IPS-15b (cell line): ENCODE measurements at regions not wholly inside any gene's neighbourhood (a gene's known extent, or its start where the extent isn't known, plus 50 kb on each side); places are given as distances from the start of the nearest gene placed in this dataset.

Source experiments
- H3K27me3 ChIP-seq: one replicate; pipeline ENCODE4 v1.6.1; 2013; ENCODE audit warnings: low read length; ENCODE audit not compliant: control insufficient read depth, insufficient read depth
- H3K36me3 ChIP-seq: one replicate; pipeline ENCODE4 v1.6.1; 2013; ENCODE audit warnings: low read length; ENCODE audit not compliant: control insufficient read depth, insufficient read depth
- H3K4me1 ChIP-seq: one replicate; pipeline ENCODE4 v1.6.1; 2013; ENCODE audit warnings: mild to moderate bottlenecking, low read length; ENCODE audit not compliant: control insufficient read depth, insufficient read depth
- H3K4me3 ChIP-seq: one replicate; pipeline ENCODE4 v1.5.1; 2013; ENCODE audit warnings: low read depth, low read length
- H3K9ac ChIP-seq: one replicate; pipeline ENCODE4 v1.6.1; 2013; ENCODE audit warnings: low read depth, mild to moderate bottlenecking, low read length
- H3K9me3 ChIP-seq: one replicate; pipeline ENCODE4 v1.6.1; 2013; ENCODE audit warnings: mild to moderate bottlenecking, low read length; ENCODE audit not compliant: control insufficient read depth, insufficient read depth

DNA sequence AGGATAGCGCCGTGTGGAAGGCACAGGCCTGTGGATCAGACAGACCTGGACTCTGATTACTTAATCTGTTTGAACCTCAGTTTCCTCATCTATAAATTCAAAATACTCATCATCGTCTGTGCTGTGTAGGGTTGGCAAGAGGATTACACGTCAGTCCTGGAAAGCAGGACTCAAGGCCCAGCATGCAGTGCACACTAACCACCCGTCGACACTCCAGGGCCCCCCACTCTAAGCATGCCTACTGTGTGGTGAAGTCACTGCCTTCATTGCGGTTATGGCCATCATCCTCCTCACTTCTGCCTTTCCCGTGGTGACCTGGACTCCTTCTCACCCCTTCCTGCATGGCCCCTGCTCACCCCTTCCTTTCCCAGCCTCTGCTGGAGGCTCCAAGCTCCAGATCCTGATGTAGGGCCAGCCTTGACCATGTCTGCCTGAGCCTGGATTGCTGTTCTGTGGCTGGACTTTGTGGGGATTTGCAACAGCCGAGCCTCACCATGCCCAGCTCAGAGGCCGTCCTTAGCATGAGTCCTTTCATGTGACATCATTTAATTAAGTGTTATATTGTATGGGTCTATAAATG lies 1158.0 kb downstream of the TBC1D22A start:
- H3K4me3 ChIP-seq: no peak overlapping the region
- H3K9me3 ChIP-seq: peaks cover 10% of the 10 kb centered on the region
- no peaks in the 10 kb centered on the region for H3K4me1 ChIP-seq
- H3K36me3 ChIP-seq: no peaks in the 10 kb centered on the region
- H3K27me3 ChIP-seq: no peaks in the 10 kb centered on the region
- H3K9ac ChIP-seq: no peak overlapping the region

DNA sequence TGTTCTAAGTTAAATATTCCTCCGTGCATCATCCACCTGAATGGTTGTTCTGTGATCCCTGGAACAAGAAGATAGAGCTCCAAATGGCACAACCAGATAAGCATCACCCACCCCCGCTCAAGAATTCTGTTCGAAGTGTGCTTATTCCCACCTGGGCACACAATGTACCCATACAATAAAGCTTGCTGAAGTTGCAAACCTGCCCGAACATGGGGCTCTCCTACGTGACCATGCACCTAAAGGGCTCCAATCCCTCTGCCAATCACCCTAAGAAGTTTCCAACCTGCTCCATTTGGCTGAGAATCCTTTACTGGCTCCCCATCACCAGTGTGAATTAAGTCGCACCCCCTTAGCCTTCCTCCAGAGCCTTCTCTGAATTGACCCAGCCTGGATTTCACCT lies 1157.4 kb downstream of the TBC1D22A start:
- no peaks in the 10 kb centered on the region for H3K4me1 ChIP-seq
- no peak overlapping the region for H3K9ac ChIP-seq
- no peaks in the 10 kb centered on the region for H3K27me3 ChIP-seq
- no peak overlapping the region for H3K4me3 ChIP-seq
- H3K36me3 ChIP-seq: no peaks in the 10 kb centered on the region
- H3K9me3 ChIP-seq: peaks cover 10% of the 10 kb centered on the region

DNA sequence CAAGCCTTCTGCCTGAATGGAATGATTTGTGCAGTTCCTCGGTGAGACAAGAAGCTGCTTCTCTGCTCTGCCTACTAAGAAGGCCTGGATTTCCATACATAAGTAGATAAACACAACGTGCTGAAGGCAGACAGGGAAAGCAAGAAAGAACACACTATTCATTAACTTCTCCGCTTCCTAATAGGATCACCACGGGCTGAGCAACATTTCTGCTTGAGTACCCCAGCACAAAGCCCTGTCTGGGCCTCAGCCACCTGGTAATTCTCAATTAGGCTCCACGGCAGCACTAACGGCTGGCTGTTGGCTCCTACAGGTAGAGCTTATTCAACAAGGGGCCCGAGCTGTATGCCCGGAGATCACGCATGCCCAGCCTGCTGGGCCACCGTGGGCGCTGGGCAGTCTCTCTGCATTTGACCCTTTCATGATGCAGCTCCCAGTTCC lies 1156.6 kb downstream of the TBC1D22A start:
- Histone ChIP-seq H3K27me3 (no peaks in the 10 kb centered on the region), H3K9me3 (peaks cover 6% of the 10 kb centered on the region), H3K36me3 (no peaks in the 10 kb centered on the region), H3K4me3 (no peak overlapping the region), H3K9ac (no peak overlapping the region), H3K4me1 (no peaks in the 10 kb centered on the region)

DNA sequence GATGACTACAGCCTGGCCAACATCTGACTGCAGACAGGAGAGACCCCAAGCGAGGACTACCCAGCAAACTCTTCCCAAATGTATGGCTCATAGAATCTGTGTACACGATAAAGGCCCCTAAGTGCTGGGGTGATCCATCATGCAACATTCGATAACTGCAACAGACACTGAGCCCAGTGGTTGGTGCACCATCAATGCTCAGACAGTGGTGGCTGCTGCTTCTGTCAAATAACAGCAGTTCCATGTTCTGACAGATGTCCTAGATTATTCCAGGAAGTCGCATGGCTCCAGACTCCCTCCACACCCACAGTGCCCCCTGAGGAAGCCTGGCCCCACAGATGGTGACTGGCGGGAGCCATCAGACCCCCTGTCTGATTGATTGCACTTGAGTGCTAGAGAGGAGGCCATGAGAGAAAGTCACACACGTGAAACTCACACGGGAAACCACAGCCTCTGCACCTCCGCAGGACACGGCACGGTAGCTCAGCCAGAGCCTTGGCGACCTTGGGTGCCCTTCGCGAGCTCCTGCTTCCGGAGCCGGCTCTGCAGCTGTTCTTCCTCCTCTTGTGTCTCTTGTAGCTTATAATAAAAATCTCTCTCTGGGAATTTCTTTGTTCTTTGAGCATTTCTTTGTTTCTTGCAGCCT lies 1155.9 kb downstream of the TBC1D22A start:
- no peaks in the 10 kb centered on the region for H3K4me1 ChIP-seq
- H3K36me3 ChIP-seq: no peaks in the 10 kb centered on the region
- no peaks in the 10 kb centered on the region for H3K27me3 ChIP-seq
- H3K9ac ChIP-seq: no peak overlapping the region
- H3K4me3 ChIP-seq: no peak overlapping the region
- H3K9me3 ChIP-seq: peaks cover 5% of the 10 kb centered on the region

DNA sequence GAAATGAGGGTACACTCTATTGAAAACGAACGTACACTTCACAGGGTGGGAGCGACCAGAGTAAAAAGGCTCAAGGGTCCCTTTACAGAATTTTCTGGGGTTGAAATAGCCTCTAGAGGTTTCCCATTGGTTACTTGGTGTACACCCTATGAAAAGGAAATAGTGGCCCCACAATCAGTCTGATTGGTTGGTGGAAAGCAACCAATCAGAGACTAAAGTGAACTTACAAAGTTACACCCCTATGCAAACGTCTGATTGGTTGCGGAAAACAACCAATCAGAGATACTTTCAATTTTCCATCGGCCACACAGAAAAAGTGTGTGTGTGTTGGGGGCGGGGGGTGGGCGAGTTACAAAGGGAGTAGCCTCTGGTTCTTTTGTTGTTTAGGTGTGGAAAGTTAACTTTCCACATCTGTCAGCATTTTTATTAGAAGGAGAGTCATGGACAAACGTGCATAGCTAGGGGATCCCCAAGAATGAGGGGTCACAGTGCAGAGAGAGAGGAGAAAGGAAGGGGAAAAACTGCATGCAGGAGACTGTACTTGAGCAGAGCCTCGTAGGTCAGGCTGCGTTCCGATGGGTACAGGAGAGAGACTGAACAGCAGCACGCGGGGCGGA lies 1152.1 kb downstream of the TBC1D22A start:
- Histone ChIP-seq H3K27me3 (no peaks in the 10 kb centered on the region), H3K4me1 (no peaks in the 10 kb centered on the region), H3K9me3 (no peaks in the 10 kb centered on the region), H3K36me3 (no peaks in the 10 kb centered on the region), H3K4me3 (no peak overlapping the region), H3K9ac (no peak overlapping the region)

DNA sequence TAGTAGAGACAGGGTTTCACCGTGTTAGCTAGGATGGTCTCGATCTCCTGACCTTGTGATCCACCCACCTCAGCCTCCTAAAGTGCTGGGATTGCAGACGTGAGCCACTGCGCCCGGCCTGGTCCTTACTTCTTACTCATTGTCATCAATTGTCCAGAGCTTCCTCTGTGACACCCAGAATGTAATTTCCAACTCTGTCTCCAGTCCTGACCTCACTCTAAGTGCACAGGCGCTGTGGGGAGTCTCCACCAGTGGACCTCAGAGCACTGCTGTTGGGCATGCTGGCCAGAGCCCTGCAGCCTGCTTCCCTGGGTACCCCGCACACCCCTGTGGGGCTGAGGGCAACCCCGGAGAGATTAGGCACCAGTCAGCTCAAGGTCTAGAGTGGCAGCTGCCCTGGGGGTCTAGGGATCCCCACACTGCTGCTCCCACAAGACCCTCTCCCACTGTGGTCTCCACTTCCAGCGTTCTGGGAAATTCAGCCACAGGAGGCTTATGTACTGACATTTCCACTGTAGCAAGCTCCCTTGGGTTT lies 1140.3 kb downstream of the TBC1D22A start:
- Histone ChIP-seq H3K9ac (no peak overlapping the region), H3K4me3 (no peak overlapping the region), H3K36me3 (no peaks in the 10 kb centered on the region), H3K9me3 (peaks cover 2% of the 10 kb centered on the region), H3K27me3 (no peaks in the 10 kb centered on the region), H3K4me1 (no peaks in the 10 kb centered on the region)

DNA sequence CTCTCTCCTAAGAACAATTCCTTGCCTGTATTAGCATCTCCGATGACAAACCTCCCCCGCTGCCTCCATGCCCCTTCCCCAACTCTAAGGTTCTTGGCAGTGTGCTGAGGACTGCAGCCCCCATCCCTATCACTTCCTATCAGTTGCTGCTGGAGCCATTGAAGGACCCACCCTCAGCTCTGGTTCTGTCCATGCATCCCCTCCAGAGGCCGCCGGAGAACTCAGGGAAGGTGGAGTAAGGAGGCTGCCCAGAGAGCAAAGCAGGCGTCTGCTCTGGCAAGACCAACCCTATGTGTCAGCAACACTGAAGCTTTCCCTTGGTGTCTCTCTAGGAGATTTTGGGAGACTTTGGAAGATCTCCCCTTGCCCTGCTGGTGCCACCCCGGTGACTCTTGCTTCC lies 1139.5 kb downstream of the TBC1D22A start:
- H3K9me3 ChIP-seq: peaks cover 6% of the 10 kb centered on the region
- no peaks in the 10 kb centered on the region for H3K4me1 ChIP-seq
- H3K4me3 ChIP-seq: no peak overlapping the region
- H3K27me3 ChIP-seq: no peaks in the 10 kb centered on the region
- no peak overlapping the region for H3K9ac ChIP-seq
- H3K36me3 ChIP-seq: no peaks in the 10 kb centered on the region

DNA sequence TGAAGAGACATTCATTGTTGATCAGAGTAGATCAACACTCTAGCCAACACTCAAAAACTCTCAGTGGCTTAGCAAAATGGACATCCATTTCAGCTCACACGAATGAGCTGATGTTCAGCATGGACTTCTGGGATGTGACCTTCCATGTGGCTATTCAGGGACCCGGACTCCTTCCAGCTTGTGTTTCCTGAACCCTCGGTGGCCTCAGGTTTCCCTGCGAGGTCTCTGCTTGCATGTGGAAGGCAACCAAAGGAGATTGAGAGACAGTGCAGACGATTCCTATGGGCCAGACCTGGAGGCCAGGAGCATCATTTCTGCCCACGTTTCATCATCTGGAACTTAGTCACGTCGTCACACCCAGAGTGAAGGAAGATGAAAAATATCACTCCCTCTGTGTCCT lies 1137.4 kb downstream of the TBC1D22A start:
- Histone ChIP-seq H3K4me3 (no peak overlapping the region), H3K36me3 (no peaks in the 10 kb centered on the region), H3K27me3 (no peaks in the 10 kb centered on the region), H3K4me1 (no peaks in the 10 kb centered on the region), H3K9me3 (peaks cover 4% of the 10 kb centered on the region), H3K9ac (no peak overlapping the region)

DNA sequence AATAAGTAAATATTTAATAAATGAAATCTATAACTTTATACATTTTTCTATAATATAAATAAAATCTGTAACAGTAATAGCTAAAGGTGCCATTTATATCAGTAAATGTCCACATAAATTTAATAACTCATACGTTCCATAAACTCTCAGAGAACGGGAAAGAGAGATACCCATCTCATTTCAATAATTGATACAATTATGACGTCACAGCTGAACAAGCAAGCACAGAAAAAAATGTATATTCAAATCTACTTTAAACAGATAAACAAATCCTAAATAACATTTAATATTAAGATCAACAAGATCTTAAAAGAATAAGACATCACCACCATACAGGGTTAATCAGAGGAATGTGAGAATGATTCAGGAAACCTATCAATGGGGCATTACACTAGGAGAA lies 1136.5 kb downstream of the TBC1D22A start:
- H3K4me3 ChIP-seq: no peak overlapping the region
- peaks cover 4% of the 10 kb centered on the region for H3K9me3 ChIP-seq
- H3K36me3 ChIP-seq: no peaks in the 10 kb centered on the region
- no peaks in the 10 kb centered on the region for H3K4me1 ChIP-seq
- H3K27me3 ChIP-seq: no peaks in the 10 kb centered on the region
- H3K9ac ChIP-seq: no peak overlapping the region

DNA sequence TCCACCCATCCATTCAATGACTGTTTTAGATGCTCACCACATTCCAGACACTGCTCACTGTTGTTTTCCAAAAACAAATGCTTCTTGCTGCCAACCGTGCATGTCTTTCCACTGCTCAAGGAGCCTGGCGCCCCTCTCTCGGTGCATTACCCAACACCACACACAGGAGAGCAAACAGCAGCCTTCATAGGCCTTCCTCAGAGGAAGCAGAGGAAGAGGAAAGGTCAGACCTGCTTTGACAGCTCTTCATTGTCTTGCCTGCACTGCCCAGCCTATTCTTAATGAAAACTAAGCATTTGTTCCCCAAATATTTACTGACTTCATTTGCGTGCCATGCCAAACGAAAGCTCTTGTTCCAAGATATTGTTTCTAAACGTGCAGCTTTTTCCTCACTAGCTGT lies 1129.2 kb downstream of the TBC1D22A start:
- H3K9me3 ChIP-seq: no peaks in the 10 kb centered on the region
- H3K9ac ChIP-seq: no peak overlapping the region
- no peaks in the 10 kb centered on the region for H3K27me3 ChIP-seq
- no peaks in the 10 kb centered on the region for H3K4me1 ChIP-seq
- no peaks in the 10 kb centered on the region for H3K36me3 ChIP-seq
- no peak overlapping the region for H3K4me3 ChIP-seq

DNA sequence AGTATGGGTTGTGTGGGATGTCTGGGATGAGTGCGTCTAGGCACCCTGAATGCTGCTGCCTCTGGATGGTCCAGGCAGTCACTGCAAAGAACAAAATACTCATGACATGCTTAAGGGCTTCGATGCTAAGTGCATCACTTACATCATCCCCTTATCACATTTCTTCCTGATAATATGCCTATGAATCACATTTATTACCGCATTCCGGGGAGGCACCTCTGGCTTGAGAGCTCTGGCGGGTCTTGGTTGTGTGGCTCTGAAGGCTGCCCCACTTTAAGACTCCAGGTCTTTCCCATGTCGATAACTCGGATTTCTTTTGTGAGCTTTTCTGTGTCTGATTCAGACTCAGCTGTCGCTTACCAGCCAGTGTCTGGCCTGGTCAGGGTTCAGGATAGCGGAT lies 1126.4 kb downstream of the TBC1D22A start:
- H3K4me1 ChIP-seq: no peaks in the 10 kb centered on the region
- no peaks in the 10 kb centered on the region for H3K27me3 ChIP-seq
- peaks cover 2% of the 10 kb centered on the region for H3K36me3 ChIP-seq
- no peak overlapping the region for H3K4me3 ChIP-seq
- no peak overlapping the region for H3K9ac ChIP-seq
- H3K9me3 ChIP-seq: no peaks in the 10 kb centered on the region

DNA sequence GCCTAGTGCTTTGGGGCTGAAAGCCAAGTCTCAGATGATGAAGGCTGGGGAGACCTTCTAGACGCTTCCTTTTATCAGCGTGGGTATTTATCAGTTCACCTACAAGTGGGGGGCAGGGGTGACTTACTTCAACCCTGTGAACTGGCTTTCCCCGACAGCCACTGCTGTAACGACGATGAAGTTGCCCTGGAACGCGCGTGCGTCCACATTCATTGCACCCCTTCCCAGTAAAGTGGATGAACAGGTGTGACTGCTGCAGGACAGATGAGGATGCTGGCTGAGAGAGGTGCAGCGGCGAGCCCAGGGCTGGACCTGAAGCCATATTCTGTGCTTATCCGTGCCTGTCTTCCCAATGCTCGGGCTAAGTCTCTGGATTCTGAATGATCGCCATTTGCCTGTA lies 1122.3 kb downstream of the TBC1D22A start:
- Histone ChIP-seq H3K36me3 (peaks cover 2% of the 10 kb centered on the region), H3K9me3 (peaks cover 3% of the 10 kb centered on the region), H3K4me3 (no peak overlapping the region), H3K4me1 (no peaks in the 10 kb centered on the region), H3K27me3 (no peaks in the 10 kb centered on the region), H3K9ac (no peak overlapping the region)
